IPS-NIHi7 (cell line): ENCODE measurements at regions not wholly inside any gene's neighbourhood (a gene's known extent, or its start where the extent isn't known, plus 50 kb on each side); places are given as distances from the start of the nearest gene placed in this dataset.

Source experiments
- DNase-seq: peaks from one replicate; pipeline ENCODE4 v3.0.0; 2012; ENCODE audit warnings: mixed read lengths; ENCODE audit errors: extremely low spot score

- DNase-seq, result no peak
These were observed 260.7 kb upstream of the CSF3R start for GRCh38 chr1:36743286-36744005.

GRCh38 chr1:36741066-36741465 is 258.4 kb upstream of the CSF3R start:
- no peak for DNase-seq

GRCh38 chr1:36740446-36740845 is 257.7 kb upstream of the CSF3R start:
- no peak for DNase-seq

- DNase-seq, result no peak
These were observed 257.1 kb upstream of the CSF3R start for GRCh38 chr1:36739703-36740289.

GRCh38 chr1:36738245-36738644 is 255.5 kb upstream of the CSF3R start:
- no peak for DNase-seq

- no peak for DNase-seq
These were observed 255.1 kb upstream of the CSF3R start for GRCh38 chr1:36737767-36738166.

GRCh38 chr1:36737038-36737555 is 254.4 kb upstream of the CSF3R start:
- no peak for DNase-seq

GRCh38 chr1:36735939-36736730 is 253.4 kb upstream of the CSF3R start:
- no peak for DNase-seq

GRCh38 chr1:36735436-36735835 is 252.7 kb upstream of the CSF3R start:
- no peak for DNase-seq

GRCh38 chr1:36734356-36734755 is 251.6 kb upstream of the CSF3R start:
- DNase-seq, result no peak

- DNase-seq, result no peak
These were observed 251.0 kb upstream of the CSF3R start for GRCh38 chr1:36733748-36734147.

- DNase-seq, result no peak
These were observed 249.3 kb upstream of the CSF3R start for GRCh38 chr1:36732015-36732356.

GRCh38 chr1:36731226-36732014 is 248.7 kb upstream of the CSF3R start:
- no peak for DNase-seq

GRCh38 chr1:36730599-36730998 is 247.9 kb upstream of the CSF3R start:
- DNase-seq, result no peak

GRCh38 chr1:36729716-36730510 is 247.2 kb upstream of the CSF3R start:
- no peak for DNase-seq

- no peak for DNase-seq
These were observed 246.6 kb upstream of the CSF3R start for GRCh38 chr1:36729289-36729688.

- no peak for DNase-seq
These were observed 246.1 kb upstream of the CSF3R start for GRCh38 chr1:36728846-36729245.

- no peak for DNase-seq
These were observed 245.3 kb upstream of the CSF3R start for GRCh38 chr1:36728051-36728450.

- DNase-seq, result no peak
These were observed 242.4 kb upstream of the CSF3R start for GRCh38 chr1:36725151-36725550.

- no peak for DNase-seq
These were observed 241.1 kb upstream of the CSF3R start for GRCh38 chr1:36723813-36724212.

GRCh38 chr1:36722871-36723270 is 240.2 kb upstream of the CSF3R start:
- no peak for DNase-seq
